IPS-15b (cell line): ENCODE measurements at regions not wholly inside any gene's neighbourhood (a gene's known extent, or its start where the extent isn't known, plus 50 kb on each side); places are given as distances from the start of the nearest gene placed in this dataset.

Experiments used
- H3K27me3 ChIP-seq: one replicate; pipeline ENCODE4 v1.6.1; 2013; ENCODE audit warnings: low read length; ENCODE audit not compliant: control insufficient read depth, insufficient read depth
- H3K36me3 ChIP-seq: one replicate; pipeline ENCODE4 v1.6.1; 2013; ENCODE audit warnings: low read length; ENCODE audit not compliant: control insufficient read depth, insufficient read depth
- H3K4me1 ChIP-seq: one replicate; pipeline ENCODE4 v1.6.1; 2013; ENCODE audit warnings: mild to moderate bottlenecking, low read length; ENCODE audit not compliant: control insufficient read depth, insufficient read depth
- H3K4me3 ChIP-seq: one replicate; pipeline ENCODE4 v1.5.1; 2013; ENCODE audit warnings: low read depth, low read length
- H3K9ac ChIP-seq: one replicate; pipeline ENCODE4 v1.6.1; 2013; ENCODE audit warnings: low read depth, mild to moderate bottlenecking, low read length
- H3K9me3 ChIP-seq: one replicate; pipeline ENCODE4 v1.6.1; 2013; ENCODE audit warnings: mild to moderate bottlenecking, low read length; ENCODE audit not compliant: control insufficient read depth, insufficient read depth

DNA sequence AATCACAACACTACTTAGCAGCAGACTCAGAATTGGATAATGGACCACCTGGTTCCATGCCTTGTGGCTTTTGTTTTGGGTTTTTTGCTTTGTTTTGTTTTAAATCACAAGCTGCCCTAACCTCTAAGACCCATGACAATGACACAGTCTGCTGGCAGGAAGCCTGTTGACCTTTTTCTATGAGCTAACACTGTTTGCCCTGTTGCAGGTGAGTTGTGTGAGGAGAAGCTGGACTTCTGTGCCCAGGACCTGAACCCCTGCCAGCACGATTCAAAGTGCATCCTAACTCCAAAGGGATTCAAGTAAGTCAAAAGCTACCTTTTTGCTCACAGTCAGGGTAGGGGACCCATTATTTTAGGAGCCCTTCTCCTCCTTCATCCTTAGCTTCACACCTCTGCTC is 110.8 kb upstream of the PACRGL start:
- no peaks in the 10 kb centered on the region for H3K36me3 ChIP-seq
- H3K9ac ChIP-seq = no peak overlapping the region
- peaks cover 10% of the 10 kb centered on the region for H3K4me1 ChIP-seq
- H3K27me3 ChIP-seq = no peaks in the 10 kb centered on the region
- H3K4me3 ChIP-seq = no peak overlapping the region
- no peaks in the 10 kb centered on the region for H3K9me3 ChIP-seq

DNA sequence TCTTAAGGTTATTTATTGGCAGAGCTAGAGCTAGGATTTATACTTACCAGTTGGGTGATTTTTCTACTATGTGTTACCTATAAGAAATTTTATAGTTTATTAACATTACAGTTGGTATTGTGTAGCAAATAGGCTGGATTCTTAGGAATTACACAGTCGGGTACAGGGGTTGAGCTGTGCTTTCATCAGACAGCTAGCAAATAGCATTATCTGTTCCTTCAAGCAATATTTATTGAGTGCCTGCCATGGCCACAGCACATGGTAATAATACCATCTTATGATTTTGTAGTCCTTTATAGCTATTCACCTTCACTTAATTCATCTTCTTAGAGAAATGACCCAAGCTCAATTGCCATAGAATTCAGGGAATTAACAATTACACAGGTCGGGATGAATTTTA is 109.4 kb upstream of the PACRGL start:
- Histone ChIP-seq H3K27me3 (no peaks in the 10 kb centered on the region), H3K9ac (no peak overlapping the region), H3K4me1 (peaks cover 10% of the 10 kb centered on the region), H3K36me3 (no peaks in the 10 kb centered on the region), H3K4me3 (no peak overlapping the region), H3K9me3 (no peaks in the 10 kb centered on the region)

DNA sequence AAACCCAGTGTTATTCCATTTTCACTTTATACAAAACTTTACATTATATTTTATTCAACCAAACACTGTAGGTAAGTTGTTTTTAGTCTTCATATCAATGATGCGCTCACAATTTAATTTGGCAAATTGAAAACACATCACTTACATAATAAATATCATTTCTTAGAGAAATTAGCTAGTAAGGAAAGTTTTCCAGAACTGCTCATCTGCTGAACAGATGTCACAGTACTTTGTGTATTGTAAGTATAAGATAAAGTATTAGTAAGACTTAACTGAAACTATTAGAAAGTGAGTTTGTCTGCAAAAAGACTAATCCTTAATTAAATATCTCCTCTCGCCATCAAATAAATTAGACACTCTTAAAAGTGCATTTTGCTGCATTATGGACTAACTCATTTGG is 108.7 kb upstream of the PACRGL start:
- Histone ChIP-seq H3K27me3 (no peaks in the 10 kb centered on the region), H3K4me1 (peaks cover 10% of the 10 kb centered on the region), H3K4me3 (no peak overlapping the region), H3K36me3 (no peaks in the 10 kb centered on the region), H3K9me3 (no peaks in the 10 kb centered on the region), H3K9ac (no peak overlapping the region)

DNA sequence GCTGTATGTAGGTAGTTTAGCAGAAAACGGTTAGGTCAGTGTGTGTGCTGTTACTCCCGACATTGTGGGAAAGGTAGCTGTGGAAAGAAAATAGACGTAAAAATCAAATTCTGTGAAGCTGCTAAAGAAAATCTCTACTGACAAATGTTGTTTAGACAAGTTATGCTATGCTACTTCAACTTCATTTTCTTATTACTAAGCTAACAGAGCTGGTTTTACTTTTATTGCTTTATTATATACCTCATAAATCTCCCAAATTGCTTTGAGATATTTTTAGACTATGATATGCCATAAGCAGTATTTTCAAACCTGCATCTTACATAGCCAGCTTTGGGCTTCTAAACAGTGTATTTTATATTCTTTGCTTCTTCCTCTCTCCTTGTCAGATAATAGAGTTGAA is 108.2 kb upstream of the PACRGL start:
- Histone ChIP-seq H3K4me3 (no peak overlapping the region), H3K9me3 (no peaks in the 10 kb centered on the region), H3K27me3 (no peaks in the 10 kb centered on the region), H3K9ac (no peak overlapping the region), H3K36me3 (no peaks in the 10 kb centered on the region), H3K4me1 (peaks cover 10% of the 10 kb centered on the region)

DNA sequence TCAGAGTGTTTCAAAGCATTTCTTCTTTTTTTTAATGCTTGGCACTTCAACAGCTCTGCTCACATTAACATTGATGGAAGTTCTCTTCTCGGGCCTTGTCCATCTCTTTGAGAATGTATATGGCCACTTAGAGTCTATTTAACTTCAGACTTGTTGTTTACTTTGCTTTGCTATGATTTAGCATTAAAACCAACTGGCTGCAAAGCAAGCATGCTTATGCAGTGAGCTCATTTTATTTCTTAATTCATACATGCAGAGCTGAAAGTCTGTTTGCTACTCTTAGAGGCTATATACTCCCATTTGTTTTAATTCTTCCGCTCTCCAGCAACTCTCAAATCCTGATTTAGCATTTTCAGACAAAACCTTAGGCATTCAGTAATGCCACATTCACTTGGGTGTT is 107.6 kb upstream of the PACRGL start:
- Histone ChIP-seq H3K4me3 (no peak overlapping the region), H3K9ac (no peak overlapping the region), H3K4me1 (peaks cover 10% of the 10 kb centered on the region), H3K9me3 (no peaks in the 10 kb centered on the region), H3K27me3 (no peaks in the 10 kb centered on the region), H3K36me3 (no peaks in the 10 kb centered on the region)

DNA sequence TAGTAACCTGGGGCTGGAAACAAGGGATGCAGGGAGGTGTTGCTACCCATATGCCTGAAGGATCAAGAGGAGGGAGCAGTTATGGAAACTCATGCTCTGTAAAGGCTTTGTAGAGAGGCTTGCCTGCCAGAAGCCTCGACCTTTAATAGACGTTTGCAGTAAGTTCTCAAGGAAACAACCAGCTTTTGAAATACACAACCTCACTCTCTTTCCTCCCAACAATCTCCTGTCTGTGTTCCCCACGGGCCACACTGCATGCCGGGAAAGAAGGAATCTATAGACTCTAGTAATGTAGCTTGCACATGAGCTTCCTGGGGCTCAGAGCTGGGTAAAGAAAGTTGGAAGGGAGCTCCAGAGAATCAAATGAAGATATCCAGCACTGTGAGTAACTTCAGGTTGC is 101.6 kb upstream of the PACRGL start:
- H3K9ac ChIP-seq = no peak overlapping the region

DNA sequence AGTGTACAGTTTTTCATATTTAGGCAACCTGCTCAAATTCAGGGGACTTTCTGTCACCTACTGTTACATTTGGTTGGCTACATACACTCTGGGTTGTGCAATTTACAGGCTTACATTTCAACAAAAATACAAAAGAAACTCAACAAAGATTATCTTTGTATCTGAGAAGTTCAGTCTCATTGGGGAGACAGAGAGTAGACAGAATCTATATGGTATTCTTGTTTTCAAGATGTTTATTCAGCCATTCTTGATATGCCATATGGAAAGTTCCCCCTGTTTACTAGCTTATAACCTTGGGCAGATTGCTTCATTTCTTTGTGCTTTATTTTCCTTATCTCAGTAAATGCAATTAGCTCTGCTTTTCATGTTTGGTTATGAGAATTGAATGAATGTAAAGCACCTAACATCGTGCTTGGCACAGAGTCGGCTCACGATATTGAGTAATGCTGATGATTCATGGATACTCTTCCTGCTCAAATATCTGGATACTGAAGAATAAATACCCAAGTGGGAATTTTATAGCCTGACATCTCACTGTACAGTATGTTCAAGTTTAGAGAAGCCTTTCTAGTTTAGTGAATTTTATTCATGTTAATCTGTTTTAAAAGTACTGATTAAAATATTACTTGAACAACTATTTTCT is 96.5 kb upstream of the PACRGL start:
- Histone ChIP-seq H3K27me3 (no peaks in the 10 kb centered on the region), H3K9ac (no peak overlapping the region), H3K9me3 (no peaks in the 10 kb centered on the region), H3K36me3 (no peaks in the 10 kb centered on the region), H3K4me1 (no peaks in the 10 kb centered on the region), H3K4me3 (no peak overlapping the region)

More for the DNA sequence above, 101.6 kb upstream of the PACRGL start:
- H3K27me3 ChIP-seq = no peaks in the 10 kb centered on the region
- no peaks in the 10 kb centered on the region for H3K9me3 ChIP-seq
- no peaks in the 10 kb centered on the region for H3K4me1 ChIP-seq
- no peaks in the 10 kb centered on the region for H3K36me3 ChIP-seq
- H3K4me3 ChIP-seq = no peak overlapping the region

DNA sequence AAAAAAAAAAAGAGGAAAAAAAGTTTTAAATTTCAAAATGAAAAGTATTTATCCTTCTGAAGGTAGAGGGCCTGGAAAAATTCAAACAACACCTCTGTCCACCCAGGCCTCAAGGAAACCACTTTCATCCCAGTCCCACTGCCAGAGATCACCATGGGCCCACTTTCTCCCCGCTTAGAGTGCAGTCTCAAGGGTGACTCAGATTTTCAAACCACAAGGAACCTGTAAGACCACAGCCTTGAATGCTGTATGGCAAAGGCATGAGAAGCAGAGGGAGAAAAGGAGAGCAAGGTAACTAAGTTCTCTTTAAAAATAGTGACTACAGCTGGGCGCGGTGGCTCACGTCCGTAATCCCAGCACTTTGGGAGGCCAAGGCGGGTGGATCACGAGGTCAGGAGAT is 87.9 kb upstream of the PACRGL start:
- no peaks in the 10 kb centered on the region for H3K4me1 ChIP-seq
- no peak overlapping the region for H3K9ac ChIP-seq
- no peaks in the 10 kb centered on the region for H3K9me3 ChIP-seq
- no peak overlapping the region for H3K4me3 ChIP-seq
- no peaks in the 10 kb centered on the region for H3K27me3 ChIP-seq
- no peaks in the 10 kb centered on the region for H3K36me3 ChIP-seq

DNA sequence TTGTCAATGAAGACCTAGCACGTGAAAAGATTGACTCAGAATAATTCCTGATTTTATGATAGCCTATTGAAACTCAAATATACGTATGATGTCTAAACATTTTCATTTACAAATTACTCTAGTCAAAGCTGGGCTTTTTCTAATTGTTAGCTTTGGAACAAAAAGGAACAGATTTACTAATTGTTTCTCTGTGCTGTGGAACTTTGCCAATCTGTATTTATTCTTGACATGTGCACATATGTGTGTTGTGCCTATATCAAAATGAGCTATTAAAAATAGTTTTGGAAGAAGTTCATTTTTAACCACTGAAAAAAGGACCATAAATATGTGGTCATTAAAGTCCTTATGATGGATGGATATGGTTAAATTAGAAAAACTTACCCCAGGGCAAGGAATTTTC is 85.4 kb upstream of the PACRGL start:
- Histone ChIP-seq H3K9me3 (no peaks in the 10 kb centered on the region), H3K9ac (no peak overlapping the region), H3K4me1 (peaks cover 10% of the 10 kb centered on the region), H3K36me3 (no peaks in the 10 kb centered on the region), H3K27me3 (no peaks in the 10 kb centered on the region), H3K4me3 (no peak overlapping the region)

DNA sequence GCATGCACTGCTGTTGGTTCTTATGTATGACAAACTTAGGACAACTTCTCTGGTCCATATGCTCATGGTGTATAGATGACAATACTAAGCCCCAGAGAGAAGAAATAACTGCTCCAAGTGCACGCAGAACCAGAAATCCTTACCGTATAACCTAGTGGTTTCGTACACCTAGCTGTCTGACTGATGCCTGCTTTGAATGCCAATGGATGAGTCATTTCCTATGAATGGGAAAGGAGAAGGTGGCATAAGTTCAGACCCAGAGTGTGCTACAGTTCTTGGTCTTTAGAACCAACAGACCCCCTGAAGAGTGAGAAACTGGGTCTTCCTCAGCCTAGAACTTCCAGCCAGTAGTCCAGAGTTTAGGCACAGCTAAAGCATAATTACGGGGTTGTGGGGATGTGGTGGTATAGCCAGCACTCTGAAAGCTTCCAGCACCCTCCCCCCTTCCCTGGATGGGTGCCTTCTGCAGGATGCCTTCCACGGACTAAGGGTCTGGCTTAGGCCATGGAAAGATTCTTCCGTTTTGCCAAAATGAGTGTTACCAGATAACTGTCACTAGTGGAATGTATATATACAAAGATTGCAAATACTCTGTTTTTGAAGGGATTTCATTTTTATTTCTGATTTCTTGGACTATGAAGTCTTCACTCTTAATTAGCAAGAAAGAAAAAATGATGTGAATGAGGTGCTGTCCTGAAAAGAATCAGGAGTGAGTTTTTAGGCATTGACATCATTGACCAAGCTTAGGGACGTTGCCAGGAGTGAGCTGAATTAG is 84.6 kb upstream of the PACRGL start:
- H3K27me3 ChIP-seq = no peaks in the 10 kb centered on the region
- H3K36me3 ChIP-seq = no peaks in the 10 kb centered on the region
- H3K9ac ChIP-seq = no peak overlapping the region
- no peaks in the 10 kb centered on the region for H3K9me3 ChIP-seq
- H3K4me3 ChIP-seq = no peak overlapping the region
- H3K4me1 ChIP-seq = peaks cover 13% of the 10 kb centered on the region

DNA sequence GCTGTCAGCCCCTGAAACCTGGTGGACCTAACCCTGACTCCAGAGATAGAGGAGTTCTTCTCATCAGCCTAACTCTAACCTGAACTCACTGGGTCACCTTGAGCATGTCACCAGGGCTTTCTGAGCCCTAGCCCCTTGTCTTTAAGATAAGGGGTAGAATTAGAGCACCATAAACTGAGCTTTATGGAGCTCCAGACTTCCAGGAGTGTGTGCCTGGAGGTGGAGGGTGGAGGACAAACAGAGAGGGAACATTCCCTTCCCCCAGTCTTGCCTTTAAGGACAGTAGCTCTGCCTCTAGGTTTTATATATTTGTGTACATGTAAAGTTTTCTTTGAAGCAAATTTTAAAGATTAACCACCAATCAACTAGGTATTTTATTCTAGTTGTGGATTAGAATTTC is 83.9 kb upstream of the PACRGL start:
- H3K9ac ChIP-seq = no peak overlapping the region
- no peaks in the 10 kb centered on the region for H3K36me3 ChIP-seq
- H3K27me3 ChIP-seq = no peaks in the 10 kb centered on the region
- no peaks in the 10 kb centered on the region for H3K9me3 ChIP-seq
- H3K4me3 ChIP-seq = no peak overlapping the region
- peaks cover 13% of the 10 kb centered on the region for H3K4me1 ChIP-seq

DNA sequence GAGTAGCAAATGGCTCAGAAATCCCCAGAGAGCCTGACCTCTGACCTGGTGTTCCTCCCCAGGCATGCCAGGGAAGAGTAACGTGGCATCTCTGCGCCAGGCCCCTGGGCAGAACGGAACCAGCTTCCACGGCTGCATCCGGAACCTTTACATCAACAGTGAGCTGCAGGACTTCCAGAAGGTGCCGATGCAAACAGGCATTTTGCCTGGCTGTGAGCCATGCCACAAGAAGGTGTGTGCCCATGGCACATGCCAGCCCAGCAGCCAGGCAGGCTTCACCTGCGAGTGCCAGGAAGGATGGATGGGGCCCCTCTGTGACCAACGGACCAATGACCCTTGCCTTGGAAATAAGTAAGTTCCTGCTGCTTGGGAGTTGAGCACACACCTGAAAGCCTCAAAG is 83.4 kb upstream of the PACRGL start:
- Histone ChIP-seq H3K4me3 (no peak overlapping the region), H3K4me1 (peaks cover 13% of the 10 kb centered on the region), H3K36me3 (no peaks in the 10 kb centered on the region), H3K9ac (no peak overlapping the region), H3K9me3 (no peaks in the 10 kb centered on the region), H3K27me3 (no peaks in the 10 kb centered on the region)
